IMR-90 (cell line): ENCODE measurements at regions not wholly inside any gene's neighbourhood (a gene's known extent, or its start where the extent isn't known, plus 50 kb on each side); places are given as distances from the start of the nearest gene placed in this dataset.

ENCODE experiments used
- ATAC-seq: fragments of 200-7000 bp; cut with Tn5 transposase; 2 replicates; pipeline ENCODE4 v1.9.1; 2020; ENCODE audit warnings: low read depth, mild to moderate bottlenecking, moderate library complexity
- BruUV-seq: library from RNA; stranded (reverse); fragments of 400-500 nt; replicated peaks from 2 replicates; lab custom pipeline; 2021; lab: Mats Ljungman, UMichigan
- CTCF ChIA-PET: fragments of 300-600 bp; formaldehyde crosslinking; extraction: SDS; loops from one replicate; lab custom pipeline; 2021; ENCODE audit warnings: antibody characterized with exemption; lab: Yijun Ruan, JAX
- POLR2A ChIA-PET: fragments of 300-600 bp; sonication (Branson Sonifier 250); formaldehyde crosslinking; loops from one replicate; lab custom pipeline; 2022; ENCODE audit warnings: antibody characterized with exemption; ENCODE audit not compliant: unreplicated experiment; lab: Charles Lee
- DNase-seq: peaks from one replicate; pipeline ENCODE4 v3.0.0; 2013
- H2AFZ ChIP-seq: replicated peaks from 2 replicates; pipeline ENCODE3; 2013; ENCODE audit warnings: low read length, mild to moderate bottlenecking; ENCODE audit not compliant: poor library complexity
- H2AK5ac ChIP-seq: 2 replicates; pipeline ENCODE4 v1.6.1; 2013; ENCODE audit warnings: low read depth, low read length, inconsistent platforms
- H2AK9ac ChIP-seq: replicated peaks from 2 replicates; pipeline ENCODE3; 2013; ENCODE audit warnings: mild to moderate bottlenecking, low read depth, low read length, moderate library complexity; ENCODE audit not compliant: poor library complexity
- H2BK120ac ChIP-seq: 2 replicates; pipeline ENCODE4 v1.6.1; 2013; ENCODE audit warnings: low read depth, low read length, inconsistent platforms
- H2BK15ac ChIP-seq: 3 replicates; pipeline ENCODE4 v1.6.1; 2013; ENCODE audit warnings: low read depth, low read length, inconsistent platforms
- H2BK20ac ChIP-seq: 2 replicates; pipeline ENCODE4 v1.6.1; 2013; ENCODE audit warnings: low read depth, mild to moderate bottlenecking, inconsistent platforms, low read length, moderate library complexity
- H2BK5ac ChIP-seq: 2 replicates; pipeline ENCODE4 v1.6.1; 2013; ENCODE audit warnings: mild to moderate bottlenecking, low read depth, low read length, inconsistent platforms; ENCODE audit not compliant: poor library complexity, severe bottlenecking
- H3K14ac ChIP-seq: replicated peaks from 2 replicates; pipeline ENCODE4 v1.6.1; 2013; ENCODE audit warnings: low read depth, low read length, inconsistent platforms
- H3K18ac ChIP-seq: 2 replicates; pipeline ENCODE4 v1.6.1; 2013; ENCODE audit warnings: low read depth, low read length, control low read depth
- H3K23ac ChIP-seq: 2 replicates; pipeline ENCODE4 v1.6.1; 2013; ENCODE audit warnings: low read depth, low read length, inconsistent platforms
- H3K27ac ChIP-seq: 2 replicates; pipeline ENCODE4 v1.5.1; 2013; ENCODE audit warnings: mild to moderate bottlenecking, control low read depth, low read length; ENCODE audit not compliant: insufficient read depth
- H3K27me3 ChIP-seq: 2 replicates; pipeline ENCODE4 v1.6.1; 2013; ENCODE audit warnings: low read length; ENCODE audit not compliant: control insufficient read depth, insufficient read depth
- H3K36me3 ChIP-seq: 2 replicates; pipeline ENCODE4 v1.6.1; 2013; ENCODE audit warnings: low read length, mixed read lengths; ENCODE audit not compliant: control insufficient read depth, insufficient read depth
- H3K4ac ChIP-seq: 2 replicates; pipeline ENCODE4 v1.6.1; 2013; ENCODE audit warnings: low read depth, low read length, inconsistent platforms
- H3K4me1 ChIP-seq: 2 replicates; pipeline ENCODE4 v1.6.1; 2013; ENCODE audit warnings: low read length, mixed read lengths; ENCODE audit not compliant: control insufficient read depth, insufficient read depth
- H3K4me2 ChIP-seq: 2 replicates; pipeline ENCODE4 v1.6.1; 2013; ENCODE audit warnings: low read depth, mild to moderate bottlenecking, control low read depth, low read length, moderate library complexity
- H3K4me3 ChIP-seq: 2 replicates; pipeline ENCODE4 v1.5.1; 2013; ENCODE audit warnings: low read depth, mild to moderate bottlenecking, control low read depth, low read length, moderate library complexity; ENCODE audit not compliant: insufficient read depth
- H3K56ac ChIP-seq: 2 replicates; pipeline ENCODE4 v1.6.1; 2013; ENCODE audit warnings: low read length, inconsistent platforms; ENCODE audit not compliant: insufficient read depth; ENCODE audit errors: extremely low read depth
- H3K79me1 ChIP-seq, 2 experiments: 2 replicates each; pipeline ENCODE4 v1.6.1; 2013; ENCODE audit warnings: low read length in 2 of 2, inconsistent platforms in 1 of 2, low read depth in 1 of 2
- H3K9ac ChIP-seq: 2 replicates; pipeline ENCODE4 v1.6.1; 2013; ENCODE audit warnings: low read depth, low read length, control low read depth
- H3K9me1 ChIP-seq: 2 replicates; pipeline ENCODE4 v1.6.1; 2013; ENCODE audit warnings: low read length, inconsistent platforms; ENCODE audit not compliant: insufficient read depth
- H3K9me3 ChIP-seq: 2 replicates; pipeline ENCODE4 v1.6.1; 2013; ENCODE audit warnings: low read length; ENCODE audit not compliant: control insufficient read depth, insufficient read depth
- H4K20me1 ChIP-seq: 2 replicates; pipeline ENCODE4 v1.6.1; 2013; ENCODE audit warnings: low read length, inconsistent platforms; ENCODE audit not compliant: insufficient read depth
- H4K5ac ChIP-seq: 2 replicates; pipeline ENCODE4 v1.6.1; 2013; ENCODE audit warnings: mild to moderate bottlenecking, low read depth, low read length, control low read depth
- H4K8ac ChIP-seq, 2 experiments: 2 replicates each; pipeline ENCODE4 v1.6.1; 2013; ENCODE audit warnings: low read depth in 2 of 2, low read length in 2 of 2, control low read depth in 1 of 2, inconsistent platforms in 1 of 2
- H4K91ac ChIP-seq: 2 replicates; pipeline ENCODE4 v1.6.1; 2013; ENCODE audit warnings: low read depth, low read length, inconsistent platforms; ENCODE audit not compliant: insufficient read depth
- BHLHE40 ChIP-seq: fragments of 150-350 bp; IDR thresholded peaks from 2 replicates; pipeline ENCODE4 v1.6.1; 2016; ENCODE audit warnings: mild to moderate bottlenecking, low read depth, low read length
- CEBPB ChIP-seq: IDR thresholded peaks from 2 replicates; pipeline ENCODE4 v1.6.1; 2012; ENCODE audit warnings: low read depth, low read length, improper control_type of control experiment
- CHD1 ChIP-seq: IDR thresholded peaks from 2 replicates; pipeline ENCODE4 v1.6.1; 2012; ENCODE audit warnings: low read depth, low read length, improper control_type of control experiment
- ELK1 ChIP-seq: fragments of 150-350 bp; IDR thresholded peaks from 2 replicates; pipeline ENCODE4 v1.6.1; 2016; ENCODE audit warnings: low read depth, mild to moderate bottlenecking, low read length, moderate library complexity, borderline replicate concordance
- FOS ChIP-seq: fragments of 150-350 bp; IDR thresholded peaks from 2 replicates; pipeline ENCODE4 v1.6.1; 2016; ENCODE audit warnings: low read depth, low read length
- MAFK ChIP-seq: IDR thresholded peaks from 2 replicates; pipeline ENCODE4 v1.6.1; 2012; ENCODE audit warnings: low read depth, low read length, improper control_type of control experiment
- MAZ ChIP-seq: IDR thresholded peaks from 2 replicates; pipeline ENCODE4 v1.6.1; 2012; ENCODE audit warnings: low read depth, mild to moderate bottlenecking, low read length, improper control_type of control experiment, moderate library complexity, borderline replicate concordance
- MXI1 ChIP-seq: IDR thresholded peaks from 2 replicates; pipeline ENCODE4 v1.6.1; 2012; ENCODE audit warnings: low read depth, mild to moderate bottlenecking, low read length, moderate library complexity, borderline replicate concordance
- NFE2L2 ChIP-seq: fragments of 150-350 bp; IDR thresholded peaks from 2 replicates; pipeline ENCODE4 v1.6.1; 2016; ENCODE audit warnings: low read depth, mild to moderate bottlenecking, low read length
- POLR2A ChIP-seq: IDR thresholded peaks from 2 replicates; pipeline ENCODE4 v1.6.1; 2012; ENCODE audit warnings: mild to moderate bottlenecking, low read depth, low read length
- RAD21 ChIP-seq: IDR thresholded peaks from 2 replicates; pipeline ENCODE4 v1.6.1; 2012; ENCODE audit warnings: low read length, improper control_type of control experiment
- RCOR1 ChIP-seq: IDR thresholded peaks from 2 replicates; pipeline ENCODE4 v1.6.1; 2012; ENCODE audit warnings: mild to moderate bottlenecking, low read length, improper control_type of control experiment; ENCODE audit not compliant: insufficient replicate concordance
- RFX5 ChIP-seq: IDR thresholded peaks from 2 replicates; pipeline ENCODE4 v1.8.0; 2012; ENCODE audit warnings: low read depth, mild to moderate bottlenecking, low read length, moderate library complexity
- SMC3 ChIP-seq: fragments of 150-350 bp; IDR thresholded peaks from 2 replicates; pipeline ENCODE4 v1.6.1; 2016; ENCODE audit warnings: low read depth, mild to moderate bottlenecking, antibody characterized with exemption, low read length, moderate library complexity
- whole genome bisulfite sequencing, 2 experiments: methylation state at CpG; one replicate each; pipeline versions ENCODE4 v1.1.5 to v1.1.7; 2013; ENCODE audit warnings: missing lambda C conversion rate in 2 of 2; ENCODE audit not compliant: insufficient read length in 1 of 2; ENCODE audit errors: extremely low coverage in 2 of 2; 5-methylcytosine and 5-hydroxymethylcytosine counted together
- dilution Hi-C: fragments of 300-500 bp; cut with HindIII; formaldehyde crosslinking; loops from one replicate; pipeline ENCODE4 v1.14.3; 2018; ENCODE audit warnings: low sequenced_read_pairs; ENCODE audit not compliant: unreplicated experiment
- in situ Hi-C: fragments of 300-500 bp; cut with MboI; formaldehyde crosslinking; loops from 3 replicates; pipeline ENCODE4 v1.14.3; 2019; ENCODE audit warnings: low sequenced_read_pairs, inconsistent platforms, mixed read lengths
- intact Hi-C: fragments of 100-400 bp; cut with micrococcal nuclease; formaldehyde crosslinking; loops from 2 replicates; pipeline ENCODE4 v1.10.0; 2022
- TF ChIP-seq, protein P1 (sequence below): conservative IDR thresholded peaks from 2 replicates; pipeline ENCODE4 v1.5.1; 2012; ENCODE audit warnings: mild to moderate bottlenecking, low read depth, low read length, improper control_type of control experiment
- TF ChIP-seq, protein P2 (sequence below): fragments of 150-350 bp; IDR thresholded peaks from 2 replicates; pipeline ENCODE4 v1.6.1; 2017; ENCODE audit warnings: mild to moderate bottlenecking, antibody characterized with exemption, low read length, low read depth

DNA sequence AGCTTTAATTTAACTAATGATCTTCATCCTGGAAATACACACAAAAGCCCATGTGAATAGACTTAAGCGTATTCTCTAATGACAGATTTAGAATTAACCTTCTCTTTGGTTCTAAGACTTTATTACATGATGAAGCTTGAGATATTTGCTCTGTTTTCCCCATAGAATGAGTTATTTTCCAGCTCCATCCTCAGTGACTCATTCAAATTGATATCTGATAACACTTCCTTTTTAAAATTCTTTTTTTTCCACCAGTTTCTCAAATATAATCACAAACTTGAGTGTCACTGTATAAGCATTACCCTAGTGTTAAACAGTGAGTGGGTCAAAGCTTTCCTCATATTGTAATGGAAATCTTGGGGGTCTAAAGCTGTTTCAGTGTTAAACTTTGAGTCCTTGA is 535.8 kb downstream of the KCNA4 start:
- Histone ChIP-seq H4K8ac (no peak overlapping the region), H4K20me1 (no peaks in the 10 kb centered on the region), H3K79me1 (no peaks in the 10 kb centered on the region), H3K4me3 (no peak overlapping the region), H2BK5ac (no peak overlapping the region), H3K9me3 (no peaks in the 10 kb centered on the region), H2BK15ac (no peak overlapping the region), H3K9ac (no peak overlapping the region), H3K4me2 (no peak overlapping the region), H4K5ac (no peak overlapping the region), H3K4me1 (no peaks in the 10 kb centered on the region), H2BK120ac (no peak overlapping the region), H3K18ac (no peak overlapping the region), H3K14ac (no peak overlapping the region), H2AK5ac (no peak overlapping the region), H3K27me3 (no peaks in the 10 kb centered on the region), H3K4ac (no peak overlapping the region), H4K91ac (no peak overlapping the region), H3K9me1 (no peaks in the 10 kb centered on the region), H3K23ac (no peak overlapping the region), H3K27ac (no peak overlapping the region), H2AFZ (no peak overlapping the region), H2AK9ac (no peak overlapping the region), H2BK20ac (no peak overlapping the region), H3K56ac (no peak overlapping the region), H3K36me3 (no peaks in the 10 kb centered on the region)
- no peak for TF ChIP-seq FOS
- no peak for TF ChIP-seq SMC3
- no peak for TF ChIP-seq MAFK
- TF ChIP-seq CHD1: no peak
- TF ChIP-seq, protein P1, sequence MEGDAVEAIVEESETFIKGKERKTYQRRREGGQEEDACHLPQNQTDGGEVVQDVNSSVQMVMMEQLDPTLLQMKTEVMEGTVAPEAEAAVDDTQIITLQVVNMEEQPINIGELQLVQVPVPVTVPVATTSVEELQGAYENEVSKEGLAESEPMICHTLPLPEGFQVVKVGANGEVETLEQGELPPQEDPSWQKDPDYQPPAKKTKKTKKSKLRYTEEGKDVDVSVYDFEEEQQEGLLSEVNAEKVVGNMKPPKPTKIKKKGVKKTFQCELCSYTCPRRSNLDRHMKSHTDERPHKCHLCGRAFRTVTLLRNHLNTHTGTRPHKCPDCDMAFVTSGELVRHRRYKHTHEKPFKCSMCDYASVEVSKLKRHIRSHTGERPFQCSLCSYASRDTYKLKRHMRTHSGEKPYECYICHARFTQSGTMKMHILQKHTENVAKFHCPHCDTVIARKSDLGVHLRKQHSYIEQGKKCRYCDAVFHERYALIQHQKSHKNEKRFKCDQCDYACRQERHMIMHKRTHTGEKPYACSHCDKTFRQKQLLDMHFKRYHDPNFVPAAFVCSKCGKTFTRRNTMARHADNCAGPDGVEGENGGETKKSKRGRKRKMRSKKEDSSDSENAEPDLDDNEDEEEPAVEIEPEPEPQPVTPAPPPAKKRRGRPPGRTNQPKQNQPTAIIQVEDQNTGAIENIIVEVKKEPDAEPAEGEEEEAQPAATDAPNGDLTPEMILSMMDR: no peak
- TF ChIP-seq MXI1: no peak
- no peak for TF ChIP-seq CEBPB
- no peak for TF ChIP-seq NFE2L2
- TF ChIP-seq BHLHE40: no peak
- TF ChIP-seq RAD21: no peak
- TF ChIP-seq RFX5: no peak
- no peak for TF ChIP-seq ELK1
- no peak for TF ChIP-seq POLR2A
- TF ChIP-seq, protein P2, sequence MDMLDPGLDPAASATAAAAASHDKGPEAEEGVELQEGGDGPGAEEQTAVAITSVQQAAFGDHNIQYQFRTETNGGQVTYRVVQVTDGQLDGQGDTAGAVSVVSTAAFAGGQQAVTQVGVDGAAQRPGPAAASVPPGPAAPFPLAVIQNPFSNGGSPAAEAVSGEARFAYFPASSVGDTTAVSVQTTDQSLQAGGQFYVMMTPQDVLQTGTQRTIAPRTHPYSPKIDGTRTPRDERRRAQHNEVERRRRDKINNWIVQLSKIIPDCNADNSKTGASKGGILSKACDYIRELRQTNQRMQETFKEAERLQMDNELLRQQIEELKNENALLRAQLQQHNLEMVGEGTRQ: no peak
- TF ChIP-seq RCOR1: no peak
- TF ChIP-seq MAZ: no peak
- intact Hi-C loops (no loop called here), dilution Hi-C loops (no loop called here), in situ Hi-C loops (no loop called here)
- WGBS, 2 experiments: no CpG with 5 or more reads among the region's 1 CpG
- ChIA-PET CTCF (no interaction called here), POLR2A (no interaction called here)
- BruUV-seq: no TSS peak
- ATAC-seq: no peak
- DNase-seq: no peak
